H9 (cell line): ENCODE measurements at regions not wholly inside any gene's neighbourhood (a gene's known extent, or its start where the extent isn't known, plus 50 kb on each side); places are given as distances from the start of the nearest gene placed in this dataset.
A peak's percentile ranks its signal among the peaks of the same experiment; 100 is the strongest.

Experiments
- DNase-seq: peaks from one replicate; pipeline ENCODE4 v3.0.0-alpha.2; 2017
- H2AFZ ChIP-seq: one replicate; pipeline ENCODE4 v1.6.1; 2013; ENCODE audit warnings: mild to moderate bottlenecking, low read length, control low read depth, moderate library complexity
- H2AK5ac ChIP-seq: 2 replicates; pipeline ENCODE4 v1.6.1; 2013; ENCODE audit warnings: low read length, control low read depth, mixed read lengths; ENCODE audit not compliant: insufficient read length
- H2BK120ac ChIP-seq: one replicate; pipeline ENCODE4 v1.6.1; 2013; ENCODE audit warnings: low read depth, mild to moderate bottlenecking, low read length, control low read depth, inconsistent platforms; ENCODE audit not compliant: poor library complexity, severe bottlenecking
- H2BK12ac ChIP-seq: 2 replicates; pipeline ENCODE4 v1.6.1; 2013; ENCODE audit warnings: low read length, control low read depth, mixed read lengths, low read depth; ENCODE audit not compliant: insufficient read length
- H2BK15ac ChIP-seq: 2 replicates; pipeline ENCODE4 v1.6.1; 2013; ENCODE audit warnings: low read depth, low read length, control low read depth
- H2BK20ac ChIP-seq: one replicate; pipeline ENCODE4 v1.6.1; 2013; ENCODE audit warnings: low read depth, mild to moderate bottlenecking, low read length, control low read depth, inconsistent platforms; ENCODE audit not compliant: poor library complexity, severe bottlenecking
- H2BK5ac ChIP-seq: 2 replicates; pipeline ENCODE4 v1.6.1; 2013; ENCODE audit warnings: low read length, control low read depth, mixed read lengths; ENCODE audit not compliant: insufficient read length
- H3K14ac ChIP-seq: 2 replicates; pipeline ENCODE4 v1.6.1; 2013; ENCODE audit warnings: low read length, control low read depth; ENCODE audit not compliant: insufficient read depth
- H3K18ac ChIP-seq: 2 replicates; pipeline ENCODE4 v1.6.1; 2013; ENCODE audit warnings: low read depth, mild to moderate bottlenecking, mixed read lengths, low read length, control low read depth; ENCODE audit not compliant: insufficient read length
- H3K23ac ChIP-seq: 2 replicates; pipeline ENCODE4 v1.6.1; 2013; ENCODE audit warnings: low read length, control low read depth, mixed read lengths, low read depth; ENCODE audit not compliant: insufficient read length
- H3K23me2 ChIP-seq: 2 replicates; pipeline ENCODE4 v1.6.1; 2013; ENCODE audit warnings: low read depth, mild to moderate bottlenecking, mixed read lengths, low read length, control low read depth; ENCODE audit not compliant: insufficient read length, poor library complexity, severe bottlenecking
- H3K27ac ChIP-seq: 2 replicates; pipeline ENCODE4 v1.5.1; 2013; ENCODE audit warnings: low read length, control low read depth, mixed read lengths, low read depth; ENCODE audit not compliant: insufficient read length
- H3K27me3 ChIP-seq: 2 replicates; pipeline ENCODE4 v1.6.1; 2013; ENCODE audit warnings: low read length, control low read depth, inconsistent platforms; ENCODE audit not compliant: insufficient read depth
- H3K4ac ChIP-seq: 2 replicates; pipeline ENCODE4 v1.6.1; 2013; ENCODE audit warnings: low read depth, mild to moderate bottlenecking, control low read depth, inconsistent platforms, low read length, moderate library complexity
- H3K4me1 ChIP-seq: 2 replicates; pipeline ENCODE4 v1.6.1; 2013; ENCODE audit warnings: low read length, control low read depth, inconsistent platforms; ENCODE audit not compliant: insufficient read depth
- H3K4me2 ChIP-seq: 2 replicates; pipeline ENCODE4 v1.6.1; 2013; ENCODE audit warnings: low read length, control low read depth, mixed read lengths; ENCODE audit not compliant: insufficient read length, insufficient read depth
- H3K56ac ChIP-seq: 2 replicates; pipeline ENCODE4 v1.6.1; 2013; ENCODE audit warnings: low read depth, mild to moderate bottlenecking, mixed read lengths, low read length, control low read depth; ENCODE audit not compliant: insufficient read length
- H3K79me1 ChIP-seq: 2 replicates; pipeline ENCODE4 v1.6.1; 2013; ENCODE audit warnings: low read depth, mild to moderate bottlenecking, moderate library complexity, low read length, control low read depth, inconsistent platforms; ENCODE audit not compliant: insufficient read depth, poor library complexity, severe bottlenecking
- H3K79me2 ChIP-seq: 2 replicates; pipeline ENCODE4 v1.6.1; 2013; ENCODE audit warnings: low read length, control low read depth, inconsistent platforms; ENCODE audit not compliant: insufficient read depth
- H3K9ac ChIP-seq: 2 replicates; pipeline ENCODE4 v1.6.1; 2013; ENCODE audit warnings: low read length, control low read depth, mixed read lengths; ENCODE audit not compliant: insufficient read length; ENCODE audit errors: extremely low read depth
- H3K9me3 ChIP-seq: one replicate; pipeline ENCODE4 v1.6.1; 2013; ENCODE audit warnings: low read depth, low read length, inconsistent platforms; ENCODE audit not compliant: control insufficient read depth
- H3T11ph ChIP-seq: one replicate; pipeline ENCODE4 v1.6.1; 2013; ENCODE audit warnings: mild to moderate bottlenecking, low read length, control low read depth, inconsistent platforms
- H4K20me1 ChIP-seq: one replicate; pipeline ENCODE4 v1.6.1; 2013; ENCODE audit not compliant: control insufficient read depth, insufficient read length, insufficient read depth
- H4K5ac ChIP-seq: 2 replicates; pipeline ENCODE4 v1.6.1; 2013; ENCODE audit warnings: low read depth, mild to moderate bottlenecking, mixed read lengths, low read length, control low read depth; ENCODE audit not compliant: insufficient read length
- H4K8ac ChIP-seq: replicated peaks from 2 replicates; pipeline ENCODE4 v1.6.1; 2013; ENCODE audit warnings: low read length, control low read depth, mixed read lengths, low read depth; ENCODE audit not compliant: insufficient read length
- H4K91ac ChIP-seq: 2 replicates; pipeline ENCODE4 v1.6.1; 2013; ENCODE audit warnings: low read depth, mild to moderate bottlenecking, moderate library complexity, mixed read lengths, low read length, control low read depth; ENCODE audit not compliant: insufficient read length
- H3K27ac Mint-ChIP-seq, 3 experiments: 2 replicates in 2 of 3; 3 replicates in 1 of 3; pipeline ENCODE4 v1.8.0; 2020 to 2021; ENCODE audit warnings: mixed read lengths in 3 of 3, mild to moderate bottlenecking in 1 of 3, moderate library complexity in 1 of 3
- H3K27me3 Mint-ChIP-seq: 2 replicates; pipeline ENCODE4 v1.8.0; 2021; ENCODE audit warnings: low read depth, mild to moderate bottlenecking, moderate library complexity, mixed read lengths
- H3K36me3 Mint-ChIP-seq, 3 experiments: 2 replicates in 2 of 3; 3 replicates in 1 of 3; pipeline ENCODE4 v1.8.0; 2020 to 2021; ENCODE audit warnings: low read depth in 3 of 3, mixed read lengths in 3 of 3; ENCODE audit not compliant: insufficient read depth in 1 of 3
- H3K4me1 Mint-ChIP-seq, 2 experiments: 2 replicates each; pipeline ENCODE4 v1.8.0; 2020; ENCODE audit warnings: mixed read lengths in 2 of 2
- H3K4me3 Mint-ChIP-seq, 2 experiments: 2 replicates in 1 of 2; 3 replicates in 1 of 2; pipeline ENCODE4 v1.8.0; 2020 to 2021; ENCODE audit warnings: mild to moderate bottlenecking in 2 of 2, mixed read lengths in 2 of 2, moderate library complexity in 1 of 2
- H3K9me3 Mint-ChIP-seq, 2 experiments: 2 replicates in 1 of 2; 3 replicates in 1 of 2; pipeline ENCODE4 v1.8.0; 2020; ENCODE audit warnings: mild to moderate bottlenecking in 2 of 2, mixed read lengths in 2 of 2, moderate library complexity in 1 of 2
- CTCF ChIP-seq: fragments of 200-600 bp; sonication (generic); conservative IDR thresholded peaks from 3 replicates; pipeline ENCODE4 v1.8.0; 2021; ENCODE audit warnings: antibody characterized with exemption, mild to moderate bottlenecking
- WGBS: extraction: QIAGEN DNeasy Blood & Tissue Kit; methylation state at CpG from one replicate; pipeline ENCODE4 v1.1.7; 2013; ENCODE audit warnings: missing lambda C conversion rate, low lambda C conversion rate, mixed read lengths; ENCODE audit not compliant: insufficient read length; ENCODE audit errors: extremely low coverage; 5-methylcytosine and 5-hydroxymethylcytosine counted together

- H3K14ac ChIP-seq, result no peak overlapping the region
- no peak overlapping the region for H4K5ac ChIP-seq
- no peak overlapping the region for H3K9ac ChIP-seq
- no peak overlapping the region for H3K18ac ChIP-seq
- H3K9me3 Mint-ChIP-seq, result no peaks in the 10 kb centered on the region
- no peak overlapping the region for H2BK5ac ChIP-seq
- H2BK12ac ChIP-seq, result no peak overlapping the region
- H3K56ac ChIP-seq, result no peak overlapping the region
- H2BK120ac ChIP-seq, result no peak overlapping the region
- H3K23ac ChIP-seq, result no peak overlapping the region
- H3K79me2 ChIP-seq, result no peaks in the 10 kb centered on the region
- H4K91ac ChIP-seq, result no peak overlapping the region
- no peak overlapping the region for H2BK15ac ChIP-seq
- no peaks in the 10 kb centered on the region for H3K36me3 Mint-ChIP-seq
- H2BK20ac ChIP-seq, result no peak overlapping the region
- H3K27ac Mint-ChIP-seq, result peak overlapping the region in 1 of 3 experiments; percentile 32; a peak in 1 of 7 replicates
- no peaks in the 10 kb centered on the region for H3K79me1 ChIP-seq
- H2AK5ac ChIP-seq, result no peak overlapping the region
- H3K23me2 ChIP-seq, result no peaks in the 10 kb centered on the region
- no peak overlapping the region for H3K4me2 ChIP-seq
- no peak overlapping the region for H4K8ac ChIP-seq
- H3T11ph ChIP-seq, result no peak overlapping the region
- WGBS, result no CpG with 5 or more reads among the region's 3 CpGs
- H3K27me3 ChIP-seq, result no peaks in the 10 kb centered on the region
- no peaks in the 10 kb centered on the region for H3K27me3 Mint-ChIP-seq
- no peak overlapping the region for H2AFZ ChIP-seq
- no peaks in the 10 kb centered on the region for H3K4me1 ChIP-seq
- TF ChIP-seq CTCF, result no peak
- H3K9me3 ChIP-seq, result no peaks in the 10 kb centered on the region
- no peaks in the 10 kb centered on the region for H4K20me1 ChIP-seq
- no peak overlapping the region for H3K4me3 Mint-ChIP-seq
- no peak overlapping the region for H3K4ac ChIP-seq
- DNase-seq, result no peak
- no peak overlapping the region for H3K27ac ChIP-seq
- no peaks in the 10 kb centered on the region for H3K4me1 Mint-ChIP-seq
Measured at GRCh38 chr1:86646256-86646655, 58.1 kb upstream of the SH3GLB1 start.
